Prostate gland (tissue), 1 donor: ENCODE measurements at regions not wholly inside any gene's neighbourhood (a gene's known extent, or its start where the extent isn't known, plus 50 kb on each side); places are given as distances from the start of the nearest gene placed in this dataset.

Experiments used
- POLR2A ChIP-seq: fragments of 450-650 bp; IDR thresholded peaks from one replicate; pipeline ENCODE4 v1.6.1; 2016; ENCODE audit warnings: antibody characterized with exemption, mild to moderate bottlenecking
- POLR2AphosphoS5 ChIP-seq: sonication (generic); formaldehyde crosslinking; IDR thresholded peaks from one replicate; pipeline ENCODE4 v1.6.1; 2017; ENCODE audit warnings: antibody characterized with exemption

GRCh38 chr4:133856731-133857355 lies 344.7 kb downstream of the PABPC4L start:
- TF ChIP-seq POLR2AphosphoS5 (no peak), POLR2A (no peak)
